Testis (tissue), 2 donors: ENCODE measurements at regions not wholly inside any gene's neighbourhood (a gene's known extent, or its start where the extent isn't known, plus 50 kb on each side); places are given as distances from the start of the nearest gene placed in this dataset.

Experiments used
- POLR2A ChIP-seq: fragments of 450-650 bp; IDR thresholded peaks from one replicate; pipeline ENCODE4 v1.6.1; 2017; ENCODE audit warnings: antibody characterized with exemption, mild to moderate bottlenecking, moderate library complexity
- TF ChIP-seq, protein P1 (sequence below), 3 experiments: fragments of 450-650 bp in 2 of 3; fragments of 200-600 bp in 1 of 3; sonication (generic) in 1 of 3; IDR thresholded peaks; one replicate each; pipeline ENCODE4 v1.5.1; 2016 to 2019; ENCODE audit warnings: antibody characterized with exemption in 3 of 3, mild to moderate bottlenecking in 2 of 3, moderate library complexity in 1 of 3

DNA sequence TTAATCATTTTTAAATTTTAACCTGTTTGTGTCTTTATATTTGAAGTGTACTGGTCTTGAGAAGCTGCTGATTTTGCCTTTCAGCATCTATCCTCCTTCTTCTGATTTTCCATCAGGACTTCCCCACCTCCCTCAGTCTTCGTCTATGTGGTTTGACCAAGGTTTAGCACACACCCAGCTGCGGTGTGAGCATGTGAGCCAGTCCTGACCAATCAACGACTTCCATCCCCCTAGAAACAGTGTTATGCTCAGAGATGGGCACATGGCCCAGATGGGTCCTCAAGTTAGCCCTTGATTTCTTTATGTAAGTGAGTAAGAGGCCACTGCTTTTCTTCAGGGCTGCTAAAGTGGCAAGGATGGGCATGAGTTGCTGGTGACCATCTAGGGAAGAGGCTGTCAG lies 190.8 kb downstream of the MATN1 start:
- TF ChIP-seq, protein P1, sequence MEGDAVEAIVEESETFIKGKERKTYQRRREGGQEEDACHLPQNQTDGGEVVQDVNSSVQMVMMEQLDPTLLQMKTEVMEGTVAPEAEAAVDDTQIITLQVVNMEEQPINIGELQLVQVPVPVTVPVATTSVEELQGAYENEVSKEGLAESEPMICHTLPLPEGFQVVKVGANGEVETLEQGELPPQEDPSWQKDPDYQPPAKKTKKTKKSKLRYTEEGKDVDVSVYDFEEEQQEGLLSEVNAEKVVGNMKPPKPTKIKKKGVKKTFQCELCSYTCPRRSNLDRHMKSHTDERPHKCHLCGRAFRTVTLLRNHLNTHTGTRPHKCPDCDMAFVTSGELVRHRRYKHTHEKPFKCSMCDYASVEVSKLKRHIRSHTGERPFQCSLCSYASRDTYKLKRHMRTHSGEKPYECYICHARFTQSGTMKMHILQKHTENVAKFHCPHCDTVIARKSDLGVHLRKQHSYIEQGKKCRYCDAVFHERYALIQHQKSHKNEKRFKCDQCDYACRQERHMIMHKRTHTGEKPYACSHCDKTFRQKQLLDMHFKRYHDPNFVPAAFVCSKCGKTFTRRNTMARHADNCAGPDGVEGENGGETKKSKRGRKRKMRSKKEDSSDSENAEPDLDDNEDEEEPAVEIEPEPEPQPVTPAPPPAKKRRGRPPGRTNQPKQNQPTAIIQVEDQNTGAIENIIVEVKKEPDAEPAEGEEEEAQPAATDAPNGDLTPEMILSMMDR (IDR thresholded peaks at IDR 0.05): no peak
- TF ChIP-seq POLR2A: no peak
